ENCODE measurements at regions not wholly inside any gene's neighbourhood (a gene's known extent, or its start where the extent isn't known, plus 50 kb on each side); places are given as distances from the start of the nearest gene placed in this dataset.
"Not testable (repeated sequence)": the region's sequence is repeated elsewhere in the genome, so short reads cannot be mapped to it uniquely, and the experiment has no call there.

DNA sequence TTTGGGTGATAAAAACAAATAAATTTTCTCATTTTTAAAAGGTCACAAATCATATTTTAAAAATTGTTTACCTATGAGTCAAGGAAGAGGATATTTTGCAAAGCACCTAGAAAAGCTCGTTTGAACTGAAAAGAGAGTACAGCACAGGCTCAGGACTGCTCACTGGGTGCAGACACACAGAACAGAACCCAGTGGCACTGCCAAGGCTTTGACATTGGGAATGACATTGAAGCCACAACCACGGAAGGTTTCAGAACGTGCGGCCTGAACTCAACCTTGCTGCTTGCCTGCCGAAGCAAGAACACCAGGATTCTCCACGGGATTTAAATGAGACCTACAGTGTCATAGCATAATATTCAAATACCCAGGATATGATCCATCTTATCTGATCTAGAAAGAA lies 597.1 kb upstream of the B3GAT1 start:
- DNase-seq: no peak

DNA sequence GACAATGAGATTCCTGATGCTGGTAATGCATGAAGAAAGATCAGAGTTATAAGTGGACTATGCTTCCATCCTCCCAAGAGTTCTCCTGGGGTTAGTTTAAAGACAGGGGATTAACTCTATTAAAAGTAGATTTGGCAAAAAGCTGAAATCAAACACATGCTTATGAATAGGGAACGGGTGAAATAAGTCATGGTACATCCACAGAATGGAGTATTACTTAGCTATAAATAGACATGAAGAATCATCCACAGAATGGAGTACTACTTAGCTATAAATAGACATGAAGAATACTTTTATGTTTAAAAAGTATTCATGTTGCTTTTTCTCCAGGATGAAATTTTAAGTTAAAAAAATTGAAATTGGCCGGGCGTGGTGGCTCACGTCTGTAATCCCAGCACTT lies 596.4 kb upstream of the B3GAT1 start:
- no peak for DNase-seq

DNA sequence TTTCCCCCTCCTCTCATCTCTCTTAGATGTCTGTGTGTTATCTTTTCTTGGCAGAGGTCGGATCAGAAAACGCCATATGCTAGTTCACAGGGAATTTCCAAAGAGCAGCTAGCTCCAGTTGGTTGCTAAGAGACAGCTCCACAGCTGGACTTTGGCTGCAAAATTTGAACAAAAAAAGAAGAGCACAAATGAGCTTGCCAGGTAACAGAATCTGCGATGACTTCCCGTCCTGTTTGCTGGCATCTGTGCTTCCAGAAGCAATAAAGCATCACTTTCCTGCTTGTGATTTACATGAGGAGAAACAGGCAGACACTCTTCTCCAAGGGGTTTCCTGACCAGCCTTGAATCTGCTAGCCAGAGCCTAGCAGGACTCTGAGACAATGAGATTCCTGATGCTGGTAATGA lies 596.0 kb upstream of the B3GAT1 start:
- peak; percentile 53 for DNase-seq

DNA sequence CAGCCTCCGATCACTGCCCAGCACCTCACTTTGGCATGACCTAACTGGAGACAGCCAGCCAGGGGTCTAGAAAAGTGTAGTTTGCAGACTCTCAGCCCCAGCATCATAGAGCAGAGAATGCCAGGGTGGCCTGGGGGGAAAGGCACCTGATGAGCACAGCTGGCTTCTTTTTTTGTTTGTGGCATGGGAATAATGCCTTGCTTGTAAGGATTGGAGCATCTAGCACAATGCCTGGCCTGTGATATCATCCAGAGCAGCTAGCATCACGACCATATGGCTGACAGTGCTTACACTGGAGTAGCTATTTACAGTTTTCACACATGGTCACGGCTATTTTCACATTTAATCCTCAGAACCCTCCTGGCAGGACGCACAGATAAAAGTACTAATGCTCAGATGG lies 594.8 kb upstream of the B3GAT1 start:
- peak; percentile 5 for DNase-seq

DNA sequence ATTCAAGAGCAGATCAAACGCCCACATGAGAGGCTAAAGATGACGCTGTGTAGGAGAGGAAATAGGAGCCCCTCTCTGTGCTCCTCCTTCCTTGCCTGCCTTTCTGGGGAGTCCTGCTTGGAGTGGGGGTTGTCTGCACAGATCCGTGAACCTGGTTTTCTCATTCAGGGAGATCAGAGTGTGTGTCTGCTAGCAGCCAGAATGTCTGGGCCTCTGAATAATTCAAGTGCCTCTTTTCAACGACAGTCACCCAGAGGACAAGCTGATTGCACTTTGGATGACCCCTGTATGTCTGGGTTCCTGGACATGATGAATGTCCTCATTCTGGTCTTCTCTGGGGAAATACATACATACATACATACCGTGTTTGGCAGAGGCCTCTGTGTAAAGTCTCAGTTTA lies 592.5 kb upstream of the B3GAT1 start:
- no peak for DNase-seq

DNA sequence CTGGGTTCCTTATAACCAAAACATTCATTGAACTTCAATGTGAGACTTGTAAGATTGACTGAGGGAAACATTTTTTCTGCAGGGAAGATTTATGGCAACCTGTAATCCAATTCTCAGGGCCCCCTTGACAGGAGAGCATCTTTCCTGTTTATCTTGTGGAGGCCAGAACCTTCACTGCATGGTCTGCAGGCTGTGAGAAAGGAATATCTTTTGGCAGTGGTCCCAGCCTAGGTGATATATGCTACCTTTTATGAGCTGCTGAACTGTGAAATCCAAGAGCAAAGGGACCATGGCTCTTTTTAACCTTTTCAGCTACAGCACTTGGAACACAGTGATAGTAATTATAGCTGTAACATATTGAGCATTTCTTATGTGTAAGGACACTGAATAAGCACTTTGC lies 590.2 kb upstream of the B3GAT1 start:
- DNase-seq: no peak

DNA sequence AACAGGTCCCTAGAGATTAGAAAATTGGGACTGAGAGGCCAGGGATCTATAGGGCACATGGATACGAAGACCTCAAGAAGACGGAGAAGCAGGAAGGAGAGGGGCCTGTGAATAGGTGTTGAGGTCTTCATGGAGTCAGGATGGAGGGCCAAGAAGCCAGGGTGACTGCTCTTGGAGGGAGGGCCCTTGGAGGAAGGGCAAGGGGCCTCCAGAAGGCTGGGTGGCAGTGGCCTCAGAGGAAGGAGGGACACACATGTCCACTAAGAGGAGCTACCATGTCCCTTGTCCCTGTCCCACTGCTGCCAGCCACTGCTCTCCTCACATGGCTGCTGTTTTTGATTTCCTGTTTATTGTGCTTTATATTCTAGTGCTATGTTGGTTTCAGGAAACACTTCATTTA lies 589.5 kb upstream of the B3GAT1 start:
- DNase-seq: no peak

DNA sequence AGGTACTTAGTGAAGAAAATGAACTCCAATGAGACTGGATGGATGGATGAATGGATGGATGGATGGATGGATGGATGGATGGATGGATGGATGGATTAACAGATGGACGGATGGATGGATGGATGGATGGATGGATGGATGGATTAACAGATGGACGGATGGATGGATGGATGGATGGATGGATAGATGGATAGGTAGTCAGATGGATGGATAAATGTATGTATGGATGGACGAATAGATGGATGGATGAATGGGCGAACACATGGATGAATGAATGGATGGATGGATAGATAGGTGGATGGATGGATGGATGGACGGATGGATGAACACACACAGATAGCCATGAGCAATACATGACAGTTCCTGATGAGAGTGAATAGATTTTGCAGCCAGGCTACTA lies 589.0 kb upstream of the B3GAT1 start:
- DNase-seq: not testable (repeated sequence)

DNA sequence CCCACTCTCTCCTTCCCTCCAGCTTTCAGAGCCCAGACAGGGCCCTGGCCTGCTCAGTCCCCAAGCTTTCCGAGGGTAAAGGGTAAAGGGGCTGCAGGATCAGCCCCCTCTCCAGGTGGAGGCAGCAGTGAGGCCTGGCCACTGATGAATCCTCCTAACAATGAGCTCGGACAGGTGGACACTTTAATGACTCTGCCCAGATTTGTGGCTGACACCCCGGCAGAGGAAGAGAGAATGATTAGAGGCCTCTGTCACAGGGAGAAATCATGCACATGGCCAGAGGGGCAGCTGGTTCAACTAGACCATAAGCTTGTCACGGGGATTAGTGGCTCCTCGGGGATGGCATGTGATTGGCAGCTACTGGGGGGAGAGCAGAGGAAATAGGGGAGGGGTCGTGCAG lies 587.5 kb upstream of the B3GAT1 start:
- no peak for DNase-seq

DNA sequence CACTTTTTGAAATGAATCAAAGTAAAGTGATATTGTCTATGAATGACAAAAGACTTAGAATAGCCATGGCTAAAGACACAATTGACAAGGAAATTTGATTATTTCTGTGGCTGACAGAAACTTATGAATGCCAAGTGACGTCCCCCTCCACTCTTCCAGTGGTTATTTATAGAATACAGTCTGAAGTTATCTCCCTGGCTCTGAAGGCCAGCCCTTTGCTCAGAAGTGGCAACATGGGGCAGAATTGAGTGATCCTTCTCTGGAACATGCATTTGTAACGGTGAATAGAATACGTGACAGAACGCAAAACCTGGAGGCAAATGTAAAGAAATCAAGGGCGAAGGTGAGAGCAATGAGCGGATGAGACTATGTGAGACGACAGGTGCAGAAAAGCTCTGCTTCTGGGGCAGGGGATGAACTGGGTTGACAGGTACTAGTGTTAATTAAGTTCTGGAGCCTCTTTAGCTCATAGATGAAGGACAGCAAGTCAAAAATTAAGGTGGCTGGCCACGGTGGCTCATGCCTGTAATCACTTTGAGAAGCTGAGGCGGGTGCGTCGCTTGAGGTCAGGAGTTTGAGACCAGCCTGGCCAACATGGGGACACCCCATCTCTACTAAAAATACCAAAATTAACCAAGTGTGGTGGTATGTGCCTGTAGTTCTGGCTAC lies 585.7 kb upstream of the B3GAT1 start:
- no peak for DNase-seq

DNA sequence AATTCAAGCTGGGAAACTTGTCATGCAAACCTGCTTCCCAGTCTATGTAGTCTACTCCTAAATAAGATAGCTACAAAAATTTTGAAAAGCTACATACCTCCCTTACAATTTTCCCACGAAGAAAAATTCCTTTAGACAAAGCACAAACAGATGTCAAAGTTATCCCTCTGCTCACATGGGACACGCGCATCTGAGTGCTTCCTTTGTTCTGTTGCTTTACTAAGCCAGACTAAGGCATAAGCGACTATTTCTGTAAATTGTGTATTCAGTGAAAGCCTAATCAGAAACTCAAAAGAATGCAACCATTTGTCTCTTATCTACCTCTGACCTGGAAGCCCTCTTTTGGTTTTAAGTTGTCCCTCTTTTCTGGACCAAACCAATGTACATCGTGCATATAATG lies 583.7 kb upstream of the B3GAT1 start:
- no peak for DNase-seq

DNA sequence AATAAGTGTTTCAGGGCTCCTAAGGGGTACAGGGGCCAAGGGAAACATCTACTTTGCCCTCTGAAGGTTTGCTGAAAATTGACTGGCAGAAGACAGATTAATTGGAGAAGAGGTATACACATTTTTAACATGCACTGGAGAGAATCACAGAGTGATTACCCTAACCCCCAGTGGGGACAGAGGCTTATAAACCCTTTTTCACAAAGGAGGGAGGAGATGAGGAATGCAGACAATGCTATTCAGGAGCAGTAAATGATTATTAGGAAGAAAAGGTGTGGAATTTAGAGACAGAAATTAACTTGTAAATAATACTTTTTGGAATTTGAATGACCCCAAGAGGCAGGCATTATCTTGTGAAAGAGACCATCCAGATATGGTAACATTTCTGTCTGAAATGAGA lies 582.4 kb upstream of the B3GAT1 start:
- no peak for DNase-seq

DNA sequence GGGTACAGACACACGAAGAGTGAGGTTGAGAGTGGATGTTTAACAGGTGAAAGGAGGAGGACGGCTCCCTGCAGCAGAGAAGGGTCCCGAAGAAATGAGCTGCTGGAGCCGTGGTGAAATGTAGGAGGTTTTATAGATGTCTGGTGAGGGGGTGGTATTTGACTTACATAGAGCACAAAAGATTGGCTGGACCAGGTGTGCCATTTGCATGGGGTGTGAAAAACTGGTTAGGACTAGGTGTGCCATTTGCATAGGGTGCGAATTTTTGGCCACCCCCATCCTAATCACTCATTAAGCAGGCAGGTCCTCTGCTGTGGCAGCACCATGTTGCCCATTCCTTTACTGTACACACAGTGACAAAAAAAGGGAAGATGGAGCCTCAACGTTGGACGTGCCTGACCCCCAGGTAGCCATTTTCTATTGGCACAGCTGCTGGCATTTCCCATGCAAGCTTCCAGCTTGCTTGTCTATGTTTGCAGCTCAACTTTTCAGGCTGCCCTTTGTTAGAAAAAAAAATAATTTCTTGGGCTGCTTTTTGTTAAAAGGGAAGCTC lies 581.7 kb upstream of the B3GAT1 start:
- no peak for DNase-seq

DNA sequence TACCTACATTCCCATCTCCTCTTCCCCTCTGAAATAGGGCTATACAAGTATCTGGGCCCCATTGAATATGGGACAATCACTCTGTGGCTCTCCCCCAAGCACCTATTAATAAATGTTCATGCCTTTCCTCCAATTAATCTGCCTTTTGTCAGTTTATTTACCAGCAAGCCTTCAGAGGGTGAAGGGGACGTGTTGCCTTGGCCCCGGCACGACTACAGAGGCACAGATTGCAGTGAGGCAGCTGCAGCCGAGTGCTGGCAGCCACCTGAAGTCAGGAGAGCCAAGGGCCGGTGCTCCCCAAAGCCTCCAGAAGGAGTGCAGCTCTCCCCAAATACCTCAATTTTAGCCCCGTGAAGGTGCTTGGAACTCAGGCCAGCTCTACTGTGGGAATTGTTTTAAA lies 580.9 kb upstream of the B3GAT1 start:
- no peak for DNase-seq

DNA sequence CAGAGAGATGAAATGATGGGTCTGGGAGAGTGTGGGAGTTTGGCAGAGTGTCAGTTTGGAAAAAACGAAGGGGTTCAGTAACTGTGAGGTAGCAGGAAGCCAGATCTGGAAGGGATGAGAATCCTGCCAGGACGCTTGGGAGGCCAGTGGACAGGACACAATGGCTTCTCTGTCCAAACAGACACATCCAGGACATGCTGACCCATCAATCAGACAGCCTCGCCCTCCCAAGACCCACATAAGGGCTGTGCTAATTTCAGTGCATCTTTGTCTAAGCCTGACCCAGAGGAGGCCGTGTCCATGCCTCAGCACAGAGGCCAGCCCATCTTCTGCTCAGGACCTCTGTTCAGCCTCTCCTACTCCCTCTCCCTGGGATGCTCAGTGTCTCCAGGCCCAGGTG lies 576.5 kb upstream of the B3GAT1 start:
- no peak for DNase-seq

DNA sequence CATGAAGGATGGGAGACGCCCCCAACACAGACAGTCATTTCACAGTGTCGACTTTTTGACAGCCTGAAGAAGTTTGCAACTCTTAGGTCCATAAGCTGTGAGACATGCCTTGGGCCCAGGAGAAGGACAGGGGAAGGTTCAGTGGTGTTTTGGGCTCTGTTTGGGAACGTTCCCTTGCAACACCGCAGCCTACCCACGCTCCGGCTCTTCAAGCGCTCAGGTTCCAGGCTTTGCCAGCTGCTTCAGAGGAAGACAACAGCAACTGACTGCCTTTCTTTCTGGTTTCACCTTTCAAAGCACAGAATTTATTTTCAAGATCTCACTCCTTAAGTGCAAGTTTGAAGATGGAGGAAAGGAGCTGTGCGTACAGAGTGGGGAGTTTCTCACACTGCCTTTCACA lies 575.8 kb upstream of the B3GAT1 start:
- DNase-seq: no peak

DNA sequence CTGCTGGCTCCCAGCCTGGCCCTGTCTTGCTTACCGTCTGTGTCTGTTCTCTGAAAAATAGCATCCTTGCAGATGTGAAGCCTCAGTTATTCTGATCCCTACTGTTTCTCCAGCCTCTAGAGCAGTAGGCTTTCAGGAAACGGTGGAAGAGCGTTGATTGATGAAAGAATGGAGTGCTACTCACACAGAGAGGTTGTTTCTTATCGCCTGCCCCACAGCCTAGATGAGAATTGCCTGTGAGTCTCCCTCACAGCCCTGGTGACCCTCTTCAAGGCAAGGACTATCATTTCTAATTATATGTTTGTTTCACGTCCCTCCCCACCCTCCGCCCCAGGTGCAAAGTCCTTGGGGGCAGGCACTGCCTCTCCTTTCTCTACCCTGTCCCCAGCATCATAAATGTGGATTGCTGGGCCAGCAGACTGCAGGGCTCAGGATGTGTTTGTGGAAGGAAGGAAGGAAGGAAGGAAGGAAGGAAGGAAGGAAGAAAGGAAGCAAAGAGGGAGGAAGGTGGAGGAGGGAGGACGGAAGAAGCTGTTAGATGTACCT lies 575.3 kb upstream of the B3GAT1 start:
- no peak for DNase-seq

DNA sequence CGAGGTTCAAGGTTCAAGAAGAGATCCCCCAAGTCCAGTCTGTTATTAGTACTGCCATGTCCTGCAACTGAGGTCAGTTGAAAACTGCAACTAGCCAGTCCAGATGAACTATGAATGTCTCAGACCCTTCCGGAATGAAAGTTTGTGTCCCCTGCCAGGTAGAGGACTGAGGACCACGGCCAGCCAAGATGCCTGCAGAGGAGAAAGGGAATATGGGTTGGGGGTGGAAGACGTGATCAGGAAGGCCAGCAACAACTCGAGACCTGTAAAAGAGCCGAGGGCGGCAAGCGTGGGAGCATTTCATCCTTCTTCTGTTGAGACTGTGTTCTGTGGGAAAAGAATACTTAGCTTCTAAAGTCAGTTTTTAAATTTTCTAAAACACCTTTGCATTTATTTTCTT lies 572.4 kb upstream of the B3GAT1 start:
- no peak for DNase-seq

DNA sequence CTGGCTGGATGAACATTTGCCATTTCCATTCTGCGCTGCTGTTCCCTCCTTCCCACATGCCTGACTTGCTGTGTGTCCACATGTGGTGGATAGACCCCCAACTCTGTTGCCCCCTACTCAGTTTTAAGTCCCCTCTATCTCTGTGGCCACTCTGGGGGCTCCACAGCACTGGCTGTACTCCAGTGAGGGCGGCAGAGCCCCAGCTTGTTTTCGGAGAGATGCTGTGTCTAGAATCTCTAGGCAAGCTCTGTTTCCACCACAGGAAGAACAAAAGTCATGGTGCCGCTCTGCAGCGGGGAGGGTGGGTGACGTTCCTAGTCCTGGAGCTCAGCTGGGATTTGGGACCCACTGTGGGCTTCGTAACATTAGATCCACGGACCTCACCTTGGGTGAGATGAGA lies 570.4 kb upstream of the B3GAT1 start:
- not testable (repeated sequence) for DNase-seq

DNA sequence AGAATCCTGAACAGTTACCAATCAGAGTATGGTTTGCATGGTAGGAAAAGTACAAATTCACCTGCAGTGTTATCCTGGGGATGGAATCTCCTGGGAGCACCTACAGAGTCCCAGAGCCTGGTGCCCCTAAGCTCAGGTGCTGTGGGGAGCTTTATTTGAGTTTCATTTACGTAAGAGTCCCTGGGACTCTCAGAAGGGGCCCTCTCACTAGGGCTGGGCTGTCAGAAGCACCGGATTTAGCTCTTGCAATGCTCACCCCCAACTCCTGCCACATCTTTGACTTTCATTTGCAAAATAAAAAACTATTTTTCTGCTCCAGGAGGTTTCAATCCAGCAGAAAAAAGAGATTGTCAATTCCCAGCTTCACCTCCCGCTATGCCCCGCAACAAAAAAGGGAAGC lies 569.8 kb upstream of the B3GAT1 start:
- DNase-seq: no peak

DNA sequence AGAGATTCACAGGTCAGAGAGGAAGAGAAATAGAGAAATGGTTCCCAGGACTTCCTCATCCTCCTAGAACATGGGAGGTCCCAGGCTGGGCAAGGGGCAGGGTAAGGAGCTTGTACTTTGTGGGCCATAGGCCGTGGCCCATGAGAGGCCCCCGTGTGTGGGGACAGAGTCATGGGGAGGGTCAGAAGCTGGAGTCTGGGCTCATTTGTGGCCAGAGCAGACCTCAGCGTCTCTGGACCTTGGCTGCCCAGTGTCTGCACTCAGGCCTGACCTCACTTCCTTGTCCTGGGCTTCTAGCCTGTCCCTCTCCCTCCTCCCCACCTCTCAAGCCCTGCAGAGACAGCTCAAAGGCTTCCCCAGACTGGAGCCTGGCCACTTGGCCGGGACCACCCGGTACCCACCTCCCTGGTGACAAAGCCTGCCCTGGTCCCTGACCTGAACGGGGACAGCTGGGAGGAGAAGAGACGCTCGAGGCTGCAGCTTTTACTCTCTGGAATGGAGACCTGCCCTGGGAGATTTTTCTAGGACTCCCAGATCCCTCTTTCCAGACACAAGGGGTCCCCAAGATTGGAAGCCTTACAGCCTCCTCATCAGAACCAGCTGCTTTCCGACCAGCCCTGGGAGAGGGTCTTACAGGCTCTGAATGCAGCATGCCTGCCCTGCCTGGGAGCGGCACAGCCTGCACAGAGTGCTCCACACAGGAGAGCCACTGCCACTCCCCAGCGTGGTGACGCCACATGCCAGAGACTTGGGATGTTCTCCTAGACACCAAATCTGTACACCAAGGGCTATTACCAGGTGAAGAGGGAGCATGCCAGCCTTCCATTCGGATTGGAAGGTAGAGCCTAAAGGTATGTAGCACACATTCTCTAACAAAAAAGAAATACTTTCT lies 569.0 kb upstream of the B3GAT1 start:
- no peak for DNase-seq

DNA sequence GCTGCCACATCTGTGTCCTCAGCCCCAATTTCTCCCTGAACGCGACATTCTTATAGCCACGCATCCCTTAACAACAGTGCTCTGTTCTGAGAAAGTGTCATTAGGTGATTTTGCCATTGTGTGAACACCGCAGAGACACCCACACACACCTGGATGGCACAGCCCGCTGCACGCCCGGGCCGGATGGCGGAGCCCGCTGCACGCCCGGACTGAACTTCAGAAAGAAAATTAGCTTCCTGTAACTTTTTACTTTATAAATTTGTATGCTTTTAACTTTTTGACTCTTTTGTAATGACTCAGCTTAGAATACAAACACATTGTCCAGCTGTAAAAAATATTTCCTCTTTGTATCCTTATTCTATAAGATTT lies 567.0 kb upstream of the B3GAT1 start:
- not testable (repeated sequence) for DNase-seq

DNA sequence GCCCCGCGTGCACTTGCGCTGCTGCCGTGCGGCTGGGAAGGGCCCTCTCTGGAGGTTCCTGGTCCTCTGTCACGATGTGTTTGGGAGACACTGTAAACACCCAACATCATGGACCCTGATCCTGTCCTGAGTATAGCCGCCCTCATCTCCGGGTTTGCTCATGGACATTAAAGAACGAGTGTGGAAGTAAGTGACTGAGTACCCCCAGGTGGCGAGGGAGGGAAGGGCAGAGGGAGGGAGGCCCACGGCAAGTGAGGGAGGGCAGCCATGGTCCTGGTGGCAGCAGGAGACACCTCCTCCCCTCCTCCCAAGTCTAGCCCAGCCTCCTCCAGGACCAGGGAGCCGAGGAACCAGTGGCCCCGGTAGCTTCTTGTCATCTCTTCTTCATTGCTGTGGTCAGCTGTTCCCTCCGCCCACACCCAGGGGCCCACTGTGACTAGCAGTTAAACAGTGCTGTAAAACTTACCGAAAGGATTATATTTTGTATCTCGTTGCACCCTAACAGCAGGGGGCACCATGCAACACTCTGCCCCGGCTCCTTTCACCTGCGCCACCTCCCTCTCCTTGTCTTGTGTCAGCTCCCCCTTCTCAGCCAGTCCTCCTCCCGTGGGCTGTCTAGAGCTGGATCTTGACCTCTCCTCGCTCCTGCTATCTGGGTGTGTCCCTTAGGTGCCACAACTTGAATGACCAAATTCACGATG lies 566.5 kb upstream of the B3GAT1 start:
- no peak for DNase-seq

All from NCI-H2171 (cell line).